ENCODE measurements at regions not wholly inside any gene's neighbourhood (a gene's known extent, or its start where the extent isn't known, plus 50 kb on each side); places are given as distances from the start of the nearest gene placed in this dataset.

DNA sequence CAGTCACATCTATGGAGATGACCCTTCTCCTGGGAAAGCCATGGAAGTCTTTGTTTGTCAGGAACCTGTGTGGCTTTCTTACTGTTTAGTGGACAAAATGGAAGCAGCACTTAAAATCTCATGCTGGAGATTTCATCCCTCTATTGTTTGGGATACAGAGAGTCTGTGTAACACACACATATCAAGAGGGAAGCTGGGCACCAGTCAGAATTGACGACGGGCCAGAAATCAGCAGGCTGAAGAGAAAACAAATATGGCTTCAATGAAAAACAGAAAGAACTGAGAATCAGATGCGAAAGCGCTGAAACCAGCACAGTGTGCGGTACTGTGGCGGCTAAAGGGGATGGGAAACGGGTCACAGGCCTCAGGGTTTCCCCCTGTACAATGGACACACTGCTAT, 72.2 kb upstream of the WASF3 start:
- DNase-seq (ENCODE audit: low spot score) = no peak
- peaks cover 14% of the 10 kb centered on the region for H3K4me1 ChIP-seq (ENCODE audit: insufficient read depth, low read length, poor library complexity, severe bottlenecking)
- H2AFZ ChIP-seq (ENCODE audit: low read length) = no peak overlapping the region
- no peaks in the 10 kb centered on the region for H3K36me3 ChIP-seq (ENCODE audit: insufficient read depth, low read length)
- TF ChIP-seq EZH2phosphoT487 (IDR thresholded peaks at IDR 0.05; ENCODE audit: borderline replicate concordance, low read depth, low read length) = no peak
- TF ChIP-seq CTCF (conservative IDR thresholded peaks at IDR 0.05; ENCODE audit: low read length) = no peak
- intact Hi-C loops (cut with micrococcal nuclease; ENCODE audit: unreplicated experiment) = loop anchor here (10.0 kb wide), 1 partner anchor 450 kb away; no protein-coding TSS in a partner anchor
- H3K9me2 ChIP-seq (ENCODE audit: insufficient read depth, low read length) = no peaks in the 10 kb centered on the region
- no peak overlapping the region for H3K4me2 ChIP-seq (ENCODE audit: low read length)
- H3K9me3 ChIP-seq (ENCODE audit: low read length) = no peaks in the 10 kb centered on the region
- no peaks in the 10 kb centered on the region for H4K20me1 ChIP-seq (ENCODE audit: insufficient read depth, low read length)
- no peaks in the 10 kb centered on the region for H3K79me2 ChIP-seq (ENCODE audit: insufficient read depth, low read depth, low read length)
- no peak overlapping the region for H3K27ac ChIP-seq (ENCODE audit: low read depth, low read length, poor library complexity, severe bottlenecking)
- ChIA-PET POLR2A (no interaction called here), CTCF (ENCODE audit: unreplicated experiment) (no interaction called here)
- BruUV-seq (replicated peaks) = no TSS peak
- no peak overlapping the region for H3K4me3 ChIP-seq (ENCODE audit: low read depth, low read length, poor library complexity, severe bottlenecking)

GRCh38 chr13:26485786-26486185, 71.7 kb upstream of the WASF3 start:
- ChIA-PET POLR2A (no interaction called here), CTCF (ENCODE audit: unreplicated experiment) (no interaction called here)
- intact Hi-C loops (cut with micrococcal nuclease; ENCODE audit: unreplicated experiment) = loop anchor here (10.0 kb wide), 1 partner anchor 449 kb away; no protein-coding TSS in a partner anchor
- Histone ChIP-seq H4K20me1 (ENCODE audit: insufficient read depth, low read length) (no peaks in the 10 kb centered on the region), H3K27ac (ENCODE audit: low read depth, low read length, poor library complexity, severe bottlenecking) (no peak overlapping the region), H3K4me2 (ENCODE audit: low read length) (no peak overlapping the region), H3K9me2 (ENCODE audit: insufficient read depth, low read length) (no peaks in the 10 kb centered on the region), H2AFZ (ENCODE audit: low read length) (no peak overlapping the region), H3K4me3 (ENCODE audit: low read depth, low read length, poor library complexity, severe bottlenecking) (no peak overlapping the region), H3K9me3 (ENCODE audit: low read length) (no peaks in the 10 kb centered on the region), H3K4me1 (ENCODE audit: insufficient read depth, low read length, poor library complexity, severe bottlenecking) (peaks cover 14% of the 10 kb centered on the region), H3K36me3 (ENCODE audit: insufficient read depth, low read length) (no peaks in the 10 kb centered on the region), H3K79me2 (ENCODE audit: insufficient read depth, low read depth, low read length) (no peaks in the 10 kb centered on the region)
- BruUV-seq (replicated peaks) = no TSS peak
- DNase-seq (ENCODE audit: low spot score) = no peak
- TF ChIP-seq CTCF (conservative IDR thresholded peaks at IDR 0.05; ENCODE audit: low read length) = no peak
- no peak for TF ChIP-seq EZH2phosphoT487 (IDR thresholded peaks at IDR 0.05; ENCODE audit: borderline replicate concordance, low read depth, low read length)

GRCh38 chr13:26486550-26486949, 70.9 kb upstream of the WASF3 start:
- H3K27ac ChIP-seq (ENCODE audit: low read depth, low read length, poor library complexity, severe bottlenecking) = no peak overlapping the region
- no peak overlapping the region for H3K4me2 ChIP-seq (ENCODE audit: low read length)
- DNase-seq (ENCODE audit: low spot score) = no peak
- POLR2A ChIA-PET = no interaction called here
- peaks cover 14% of the 10 kb centered on the region for H3K4me1 ChIP-seq (ENCODE audit: insufficient read depth, low read length, poor library complexity, severe bottlenecking)
- no peak overlapping the region for H3K4me3 ChIP-seq (ENCODE audit: low read depth, low read length, poor library complexity, severe bottlenecking)
- no peaks in the 10 kb centered on the region for H3K79me2 ChIP-seq (ENCODE audit: insufficient read depth, low read depth, low read length)
- intact Hi-C loops (cut with micrococcal nuclease; ENCODE audit: unreplicated experiment) = loop anchor here (10.0 kb wide), 1 partner anchor 448 kb away; no protein-coding TSS in a partner anchor
- no peaks in the 10 kb centered on the region for H4K20me1 ChIP-seq (ENCODE audit: insufficient read depth, low read length)
- peak overlapping the region; percentile 22; the same call in 1 of the 2 replicates for H2AFZ ChIP-seq (ENCODE audit: low read length)
- no peaks in the 10 kb centered on the region for H3K9me2 ChIP-seq (ENCODE audit: insufficient read depth, low read length)
- no peaks in the 10 kb centered on the region for H3K36me3 ChIP-seq (ENCODE audit: insufficient read depth, low read length)
- no peaks in the 10 kb centered on the region for H3K9me3 ChIP-seq (ENCODE audit: low read length)
- CTCF ChIA-PET (ENCODE audit: unreplicated experiment) = no interaction called here
- TF ChIP-seq EZH2phosphoT487 (IDR thresholded peaks at IDR 0.05; ENCODE audit: borderline replicate concordance, low read depth, low read length) (no peak), CTCF (conservative IDR thresholded peaks at IDR 0.05; ENCODE audit: low read length) (no peak)
- no TSS peak for BruUV-seq (replicated peaks)

Data from OCI-LY7 (cell line).